ENCODE measurements at regions not wholly inside any gene's neighbourhood (a gene's known extent, or its start where the extent isn't known, plus 50 kb on each side); places are given as distances from the start of the nearest gene placed in this dataset.
A peak's percentile ranks its signal among the peaks of the same experiment; 100 is the strongest.
"Not testable (repeated sequence)": the region's sequence is repeated elsewhere in the genome, so short reads cannot be mapped to it uniquely, and the experiment has no call there.

DNA sequence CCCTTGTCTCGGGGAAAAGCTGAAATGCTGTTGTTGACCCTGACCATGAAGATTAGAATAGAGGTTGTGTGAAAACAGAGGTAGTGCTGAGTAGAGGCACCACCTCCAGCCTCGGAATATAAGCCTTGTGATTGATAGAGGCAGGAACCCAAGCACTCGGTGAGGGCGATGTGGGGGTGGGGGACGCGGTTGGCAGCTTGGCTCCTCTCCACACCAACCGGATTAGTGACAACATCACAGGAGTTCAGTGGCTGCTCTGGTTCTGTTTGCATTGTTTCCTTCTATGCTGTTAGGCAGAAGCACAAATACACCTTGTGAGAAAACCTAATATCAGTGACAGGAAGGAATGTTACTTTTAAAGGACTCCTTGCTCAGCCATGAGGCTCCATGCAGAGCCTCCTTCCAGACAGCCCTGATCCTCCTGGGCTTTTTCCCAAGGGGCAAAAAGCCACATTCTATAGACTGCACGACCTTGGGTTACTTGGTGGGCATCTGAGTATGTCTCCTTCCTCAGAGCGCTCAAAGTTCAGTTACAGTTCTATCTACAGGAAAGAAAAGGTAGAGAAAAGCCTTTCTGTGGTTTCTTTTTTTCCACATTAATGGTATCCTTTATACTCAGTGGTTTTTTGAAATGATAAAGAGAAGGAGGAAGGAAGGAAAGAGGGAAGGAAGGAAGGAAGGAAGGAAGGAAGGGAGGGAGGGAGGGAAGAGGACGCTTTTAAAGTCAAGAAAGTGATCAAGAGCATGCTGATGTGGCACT, 150.4 kb upstream of the NOCT start:
- H3K4me2 ChIP-seq (ENCODE audit: low read length), result peak overlapping the region; percentile 43
- H3K79me2 ChIP-seq, result no peaks in the 10 kb centered on the region
- no peaks in the 10 kb centered on the region for H3K36me3 ChIP-seq (ENCODE audit: control insufficient read depth, insufficient read depth, low read length)
- H3K4me3 ChIP-seq (ENCODE audit: low read depth, low read length), result no peak overlapping the region
- H3K9ac ChIP-seq, result no peak overlapping the region
- TF ChIP-seq, protein P1, sequence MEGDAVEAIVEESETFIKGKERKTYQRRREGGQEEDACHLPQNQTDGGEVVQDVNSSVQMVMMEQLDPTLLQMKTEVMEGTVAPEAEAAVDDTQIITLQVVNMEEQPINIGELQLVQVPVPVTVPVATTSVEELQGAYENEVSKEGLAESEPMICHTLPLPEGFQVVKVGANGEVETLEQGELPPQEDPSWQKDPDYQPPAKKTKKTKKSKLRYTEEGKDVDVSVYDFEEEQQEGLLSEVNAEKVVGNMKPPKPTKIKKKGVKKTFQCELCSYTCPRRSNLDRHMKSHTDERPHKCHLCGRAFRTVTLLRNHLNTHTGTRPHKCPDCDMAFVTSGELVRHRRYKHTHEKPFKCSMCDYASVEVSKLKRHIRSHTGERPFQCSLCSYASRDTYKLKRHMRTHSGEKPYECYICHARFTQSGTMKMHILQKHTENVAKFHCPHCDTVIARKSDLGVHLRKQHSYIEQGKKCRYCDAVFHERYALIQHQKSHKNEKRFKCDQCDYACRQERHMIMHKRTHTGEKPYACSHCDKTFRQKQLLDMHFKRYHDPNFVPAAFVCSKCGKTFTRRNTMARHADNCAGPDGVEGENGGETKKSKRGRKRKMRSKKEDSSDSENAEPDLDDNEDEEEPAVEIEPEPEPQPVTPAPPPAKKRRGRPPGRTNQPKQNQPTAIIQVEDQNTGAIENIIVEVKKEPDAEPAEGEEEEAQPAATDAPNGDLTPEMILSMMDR (IDR thresholded peaks at IDR 0.05), result no peak
- H3K27ac ChIP-seq, result peak overlapping the region; percentile 90
- no peaks in the 10 kb centered on the region for H3K9me3 ChIP-seq (ENCODE audit: control insufficient read depth, low read length)
- no peaks in the 10 kb centered on the region for H3K27me3 ChIP-seq (ENCODE audit: control insufficient read depth, insufficient read depth, low read length)
- peaks cover 21% of the 10 kb centered on the region for H3K4me1 ChIP-seq
- peak overlapping the region; percentile 16 for H2AFZ ChIP-seq

DNA sequence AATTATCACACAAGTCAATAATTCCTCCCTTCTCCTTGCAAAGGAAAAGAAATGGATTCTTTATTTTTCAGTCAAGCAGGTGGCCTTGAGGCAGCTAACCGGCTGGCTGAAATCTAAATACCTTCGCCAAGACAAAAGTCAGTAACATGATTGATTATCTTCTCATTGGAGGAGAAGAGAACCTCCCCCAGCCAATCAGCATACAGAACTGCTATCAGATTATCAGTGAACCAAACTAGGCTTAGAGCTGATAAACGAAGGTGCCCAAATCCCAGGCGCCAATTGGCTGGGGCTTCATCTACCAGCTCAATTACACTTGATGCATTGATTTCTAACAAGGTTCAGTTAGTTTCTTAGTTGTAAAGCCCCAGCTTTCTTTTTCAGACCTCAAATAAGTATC, 152.4 kb upstream of the NOCT start:
- Histone ChIP-seq H3K4me1 (peaks cover 18% of the 10 kb centered on the region), H3K9me3 (ENCODE audit: control insufficient read depth, low read length) (no peaks in the 10 kb centered on the region), H3K27ac (peak overlapping the region; percentile 90), H3K27me3 (ENCODE audit: control insufficient read depth, insufficient read depth, low read length) (no peaks in the 10 kb centered on the region), H3K4me3 (ENCODE audit: low read depth, low read length) (peak overlapping the region; percentile 19), H2AFZ (peak overlapping the region; percentile 25), H3K79me2 (no peaks in the 10 kb centered on the region), H3K4me2 (ENCODE audit: low read length) (peak overlapping the region; percentile 45), H3K9ac (no peak overlapping the region), H3K36me3 (ENCODE audit: control insufficient read depth, insufficient read depth, low read length) (no peaks in the 10 kb centered on the region)
- TF ChIP-seq, protein P1 (IDR thresholded peaks at IDR 0.05), result no peak

DNA sequence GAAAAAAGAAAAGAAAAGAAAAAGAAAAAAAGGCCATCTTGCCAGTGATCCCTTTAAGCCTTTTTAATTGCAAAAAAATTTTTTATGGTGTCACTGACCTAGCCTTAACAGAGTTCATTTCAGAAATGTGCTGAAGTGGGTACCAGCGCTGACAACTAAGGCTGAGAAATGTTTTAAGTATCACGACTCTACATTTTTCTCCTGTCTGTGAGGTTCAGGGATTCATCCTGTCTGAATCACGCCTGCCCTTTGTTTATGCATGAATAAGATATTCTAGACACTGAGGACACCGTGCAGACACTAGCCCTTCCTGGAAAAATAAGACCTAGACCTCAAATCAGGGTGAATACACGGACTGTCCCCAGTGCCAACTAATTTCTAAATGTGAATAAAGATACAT, 154.4 kb upstream of the NOCT start:
- H3K36me3 ChIP-seq (ENCODE audit: control insufficient read depth, insufficient read depth, low read length), result no peaks in the 10 kb centered on the region
- peak overlapping the region; percentile 90 for H3K27ac ChIP-seq
- TF ChIP-seq, protein P1 (IDR thresholded peaks at IDR 0.05), result no peak
- H3K4me2 ChIP-seq (ENCODE audit: low read length), result no peak overlapping the region
- H3K4me3 ChIP-seq (ENCODE audit: low read depth, low read length), result no peak overlapping the region
- peaks cover 18% of the 10 kb centered on the region for H3K4me1 ChIP-seq
- no peaks in the 10 kb centered on the region for H3K79me2 ChIP-seq
- no peaks in the 10 kb centered on the region for H3K27me3 ChIP-seq (ENCODE audit: control insufficient read depth, insufficient read depth, low read length)
- no peaks in the 10 kb centered on the region for H3K9me3 ChIP-seq (ENCODE audit: control insufficient read depth, low read length)
- no peak overlapping the region for H3K9ac ChIP-seq
- H2AFZ ChIP-seq, result peak overlapping the region; percentile 56

DNA sequence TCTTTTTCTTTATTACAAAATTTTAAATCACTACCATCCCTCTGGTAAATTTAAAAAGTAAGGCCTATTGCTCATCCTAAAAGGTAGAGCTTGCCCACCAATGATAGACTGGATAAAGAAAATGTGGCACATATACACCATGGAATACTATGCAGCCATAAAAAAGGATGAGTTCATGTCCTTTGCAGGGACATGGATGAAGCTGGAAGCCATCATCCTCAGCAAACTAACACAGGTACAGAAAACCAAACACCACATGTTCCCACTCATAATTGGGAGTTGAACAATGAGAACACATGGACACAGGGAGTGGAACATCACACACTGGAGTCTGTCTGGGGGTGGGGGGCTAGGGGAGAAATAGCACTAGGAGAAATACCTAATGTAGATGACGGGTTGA, 155.2 kb upstream of the NOCT start:
- H3K4me3 ChIP-seq (ENCODE audit: low read depth, low read length); H3K9me3 ChIP-seq (ENCODE audit: control insufficient read depth, low read length); H3K4me2 ChIP-seq (ENCODE audit: low read length); H3K36me3 ChIP-seq (ENCODE audit: control insufficient read depth, insufficient read depth, low read length); H3K9ac ChIP-seq; H2AFZ ChIP-seq; H3K79me2 ChIP-seq; H3K27me3 ChIP-seq (ENCODE audit: control insufficient read depth, insufficient read depth, low read length); H3K27ac ChIP-seq: not testable (repeated sequence)
- H3K4me1 ChIP-seq, result peaks cover 18% of the 10 kb centered on the region

DNA sequence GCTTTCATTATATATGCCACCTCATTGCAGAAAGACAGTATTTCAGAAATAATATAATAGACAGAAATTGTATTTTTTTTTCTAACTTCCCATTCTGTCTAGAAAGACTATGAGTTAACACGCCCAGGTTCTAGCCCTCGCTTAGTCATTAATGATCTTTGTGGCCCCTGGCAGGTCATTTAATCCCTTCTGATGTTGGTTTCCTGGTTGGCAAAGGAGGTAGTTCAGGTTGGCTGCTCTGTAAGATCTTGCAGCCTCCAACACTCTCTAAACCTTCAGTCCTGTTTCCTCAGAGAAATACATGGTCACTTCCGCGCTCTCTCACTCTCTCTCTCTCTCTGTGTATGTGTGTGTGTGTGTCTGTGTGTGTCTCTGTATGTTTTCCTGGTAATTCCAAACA, 156.3 kb upstream of the NOCT start:
- no peak overlapping the region for H3K4me3 ChIP-seq (ENCODE audit: low read depth, low read length)
- H3K4me2 ChIP-seq (ENCODE audit: low read length), result no peak overlapping the region
- H3K4me1 ChIP-seq, result peaks cover 8% of the 10 kb centered on the region
- H3K27ac ChIP-seq, result no peak overlapping the region
- H3K9ac ChIP-seq, result no peak overlapping the region
- H3K36me3 ChIP-seq (ENCODE audit: control insufficient read depth, insufficient read depth, low read length), result no peaks in the 10 kb centered on the region
- H2AFZ ChIP-seq, result no peak overlapping the region
- no peaks in the 10 kb centered on the region for H3K9me3 ChIP-seq (ENCODE audit: control insufficient read depth, low read length)
- H3K27me3 ChIP-seq (ENCODE audit: control insufficient read depth, insufficient read depth, low read length), result no peaks in the 10 kb centered on the region
- no peaks in the 10 kb centered on the region for H3K79me2 ChIP-seq
- TF ChIP-seq, protein P1 (IDR thresholded peaks at IDR 0.05), result no peak

Measured in parathyroid adenoma (tissue), 2 donors.